Lower leg skin (tissue), 4 donors: ENCODE measurements at regions not wholly inside any gene's neighbourhood (a gene's known extent, or its start where the extent isn't known, plus 50 kb on each side); places are given as distances from the start of the nearest gene placed in this dataset.

Source experiments
- DNase-seq, 2 donors: peaks; one replicate each; pipeline ENCODE4 v3.0.0-alpha.2; 2019; ENCODE audit warnings: low spot score in 2 of 2
- H3K4me3 ChIP-seq: fragments of 200-600 bp; sonication (generic); 2 replicates; pipeline ENCODE4 v1.5.1; 2017; ENCODE audit warnings: mild to moderate bottlenecking, low read depth; ENCODE audit not compliant: poor library complexity, severe bottlenecking
- CTCF ChIP-seq, 3 donors: fragments of 450-650 bp; IDR thresholded peaks; one replicate each; pipeline ENCODE4 v1.5.1; 2016; ENCODE audit warnings: antibody characterized with exemption in 3 of 3, mild to moderate bottlenecking in 3 of 3, moderate library complexity in 2 of 3
- POLR2A ChIP-seq, 2 donors: fragments of 450-650 bp; IDR thresholded peaks; one replicate each; pipeline ENCODE4 v1.6.1; 2016 to 2017; ENCODE audit warnings: antibody characterized with exemption in 2 of 2, mild to moderate bottlenecking in 1 of 2, moderate library complexity in 1 of 2
- WGBS, 2 donors: methylation state at CpG; one replicate each; pipeline ENCODE4 v1.1.5; 2018; 5-methylcytosine and 5-hydroxymethylcytosine counted together
- intact Hi-C: fragments of 100-400 bp; cut with DNase I; formaldehyde crosslinking; loops from one replicate; pipeline ENCODE4 v1.15.0; 2023; ENCODE audit warnings: low total_unique reads

- DNase-seq = no peak
- intact Hi-C loops = no loop called here
- no peak overlapping the region for H3K4me3 ChIP-seq
- no peak for TF ChIP-seq CTCF (IDR thresholded peaks at IDR 0.05)
- WGBS, 2 donors = 39 to 85% methylated on average over 2 of the region's 2 CpGs
Observed at GRCh38 chr12:92541731-92542130, 161.1 kb upstream of the PLEKHG7 start.

- TF ChIP-seq CTCF (IDR thresholded peaks at IDR 0.05) = no peak
- TF ChIP-seq POLR2A (IDR thresholded peaks at IDR 0.05) = no peak
- intact Hi-C loops = no loop called here
- no peak overlapping the region for H3K4me3 ChIP-seq
- DNase-seq = no peak
- 83 to 85% methylated on average over 3 of the region's 3 CpGs for WGBS, 2 donors
Observed at GRCh38 chr12:92540782-92541423, 161.9 kb upstream of the PLEKHG7 start.

GRCh38 chr12:92539976-92540781 is 162.6 kb upstream of the PLEKHG7 start:
- 67 to 68% methylated on average over 12 of the region's 12 CpGs for WGBS, 2 donors
- intact Hi-C loops = no loop called here
- TF ChIP-seq POLR2A (IDR thresholded peaks at IDR 0.05) = no peak
- TF ChIP-seq CTCF (IDR thresholded peaks at IDR 0.05) = no peak
- no peak overlapping the region for H3K4me3 ChIP-seq
- DNase-seq = no peak

- intact Hi-C loops = no loop called here
- 45 to 58% methylated on average over 5 of the region's 5 CpGs for WGBS, 2 donors
- H3K4me3 ChIP-seq = no peak overlapping the region
- no peak for DNase-seq
- TF ChIP-seq POLR2A (IDR thresholded peaks at IDR 0.05) (no peak), CTCF (IDR thresholded peaks at IDR 0.05) (no peak)
Observed at GRCh38 chr12:92539110-92539749, 163.6 kb upstream of the PLEKHG7 start.

GRCh38 chr12:92537290-92537960 is 165.4 kb upstream of the PLEKHG7 start:
- WGBS, 2 donors = 97 to 99% methylated on average over 3 of the region's 3 CpGs
- no peak overlapping the region for H3K4me3 ChIP-seq
- DNase-seq = no peak
- intact Hi-C loops = no loop called here
- TF ChIP-seq CTCF (IDR thresholded peaks at IDR 0.05) (no peak), POLR2A (IDR thresholded peaks at IDR 0.05) (no peak)
